GM18498 (cell line): ENCODE measurements at regions not wholly inside any gene's neighbourhood (a gene's known extent, or its start where the extent isn't known, plus 50 kb on each side); places are given as distances from the start of the nearest gene placed in this dataset.
"Not testable (repeated sequence)": the region's sequence is repeated elsewhere in the genome, so short reads cannot be mapped to it uniquely, and the experiment has no call there.

Experiments
- ATAC-seq: cut with Tn5 transposase; IDR thresholded peaks from one replicate; pipeline ENCODE4 v1.9.1; 2021; ENCODE audit warnings: mild to moderate bottlenecking, moderate library complexity; ENCODE audit not compliant: unreplicated experiment

GRCh38 chr2:16249246-16250055, 309.1 kb downstream of the MYCN start:
- ATAC-seq = no peak

DNA sequence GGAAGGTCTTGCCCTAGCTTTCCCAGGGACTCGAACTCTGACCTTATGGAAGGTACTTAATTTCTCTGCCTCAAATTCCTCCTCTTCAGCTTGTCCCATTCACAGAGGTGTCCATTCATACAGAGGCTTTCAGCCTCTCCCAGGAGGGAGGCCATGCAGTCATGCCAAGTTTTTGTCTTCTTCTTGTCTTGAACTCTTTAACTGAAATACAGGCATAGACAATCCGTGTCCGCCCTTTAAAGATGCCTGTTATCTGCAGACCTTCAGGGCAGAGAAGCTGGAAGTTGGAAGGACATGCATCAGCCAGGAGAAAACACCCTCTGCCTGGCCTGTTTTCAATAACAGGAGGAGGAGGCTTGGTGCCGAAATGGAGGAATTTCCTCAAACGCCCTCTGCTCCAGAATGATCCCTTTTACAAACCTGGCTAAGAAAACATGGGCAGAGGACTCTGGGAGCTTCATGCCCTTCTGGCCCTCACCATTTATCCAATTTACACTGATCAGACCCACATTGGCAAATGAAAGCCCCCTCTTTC, 308.3 kb downstream of the MYCN start:
- ATAC-seq = no peak

GRCh38 chr2:16247326-16248122, 307.2 kb downstream of the MYCN start:
- ATAC-seq = no peak

DNA sequence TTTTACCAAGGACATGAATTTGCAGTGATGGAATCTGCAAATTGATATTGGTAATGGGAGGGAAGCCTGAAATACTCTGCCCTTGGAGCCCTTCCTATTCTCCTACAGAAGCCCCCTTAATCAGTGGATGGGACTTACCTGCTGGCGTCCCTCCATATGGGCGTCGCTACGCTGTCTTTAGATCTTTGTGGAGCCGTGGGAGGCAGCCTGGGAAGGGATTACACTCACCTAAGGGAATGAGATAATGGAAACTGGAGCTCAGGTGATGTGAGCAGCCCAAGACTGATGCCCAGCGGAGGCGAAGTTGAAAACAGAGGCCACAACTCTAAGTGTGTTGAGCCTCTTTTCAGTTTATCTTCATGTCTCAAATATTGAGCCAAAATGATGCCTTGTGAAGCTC, 306.6 kb downstream of the MYCN start:
- ATAC-seq = no peak

DNA sequence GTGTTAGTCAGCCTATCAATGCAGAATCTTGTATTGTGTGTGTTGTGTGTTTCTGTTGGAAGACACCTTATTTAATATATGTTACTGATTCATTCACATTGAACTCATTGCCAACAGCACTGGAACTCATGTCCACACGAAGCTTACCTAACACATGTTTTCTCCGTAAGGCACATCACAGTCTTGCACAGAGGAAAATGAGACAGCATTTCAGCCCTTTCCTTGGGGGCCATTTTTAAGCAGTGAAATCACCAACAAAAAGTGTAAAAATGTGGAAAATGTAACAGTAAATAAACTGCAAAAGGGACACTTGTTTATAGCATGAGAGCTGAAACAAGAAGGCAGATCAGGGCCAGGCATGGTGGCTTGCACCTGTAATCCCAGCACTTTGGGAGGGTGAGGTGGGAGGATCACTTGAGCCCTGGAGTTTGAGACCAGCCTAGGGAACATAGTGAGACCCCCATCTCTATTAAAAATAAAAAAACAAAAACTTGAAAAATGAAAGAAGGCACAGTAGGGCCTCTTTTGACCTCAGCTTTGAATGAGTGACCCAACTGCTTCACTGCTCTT, 306.0 kb downstream of the MYCN start:
- no peak for ATAC-seq

GRCh38 chr2:16245481-16246054, 305.2 kb downstream of the MYCN start:
- ATAC-seq = no peak

GRCh38 chr2:16244966-16245320, 304.6 kb downstream of the MYCN start:
- ATAC-seq = no peak

GRCh38 chr2:16244153-16244965, 304.0 kb downstream of the MYCN start:
- ATAC-seq = no peak

DNA sequence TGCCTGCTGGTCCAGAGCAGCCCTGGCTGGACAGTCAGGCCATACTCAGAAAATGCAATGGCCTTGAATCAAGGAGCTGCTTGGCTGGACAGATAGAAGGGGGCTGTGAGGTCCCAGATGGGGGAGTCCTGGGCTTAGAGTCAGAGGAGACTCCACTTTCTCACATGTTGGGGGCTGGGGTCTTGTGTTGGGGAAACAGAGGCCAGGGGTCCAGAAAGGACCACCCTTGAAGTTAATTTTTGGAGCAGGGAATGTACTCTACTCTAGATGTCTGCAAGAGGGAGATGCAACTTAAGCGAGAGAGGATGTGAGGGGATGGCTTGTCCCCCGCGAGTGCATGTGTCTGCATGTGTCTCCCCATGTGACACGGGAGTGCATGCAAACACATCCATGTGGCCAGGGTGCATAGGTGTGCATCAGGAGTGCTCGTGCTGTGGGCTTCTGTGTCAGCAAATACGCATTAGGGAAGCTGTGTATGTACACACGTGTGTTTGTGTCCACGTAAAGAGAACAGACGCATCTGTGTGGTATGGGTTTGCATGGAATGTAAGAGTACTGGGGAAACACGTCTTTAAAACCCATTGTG, 303.2 kb downstream of the MYCN start:
- no peak for ATAC-seq

DNA sequence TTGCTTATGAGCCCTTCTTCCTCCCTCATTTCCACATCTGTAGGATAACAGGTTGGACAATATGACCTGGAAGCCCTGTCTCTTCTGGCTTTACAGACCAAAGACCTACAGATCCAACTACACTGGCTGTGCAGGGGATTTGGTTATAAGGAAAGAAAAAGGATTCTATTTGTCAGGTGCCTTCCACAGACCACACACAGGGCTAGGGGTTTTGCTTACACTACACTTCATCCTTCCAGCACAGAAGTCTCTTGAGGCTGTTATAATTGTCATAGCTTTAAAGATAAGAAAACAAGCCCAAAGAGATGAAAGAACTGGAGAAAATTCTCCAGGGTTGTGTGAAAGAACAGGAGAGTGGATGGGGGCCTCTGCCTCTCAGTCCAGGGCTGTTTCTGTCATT, 302.6 kb downstream of the MYCN start:
- ATAC-seq = no peak

- ATAC-seq = no peak
These were observed 301.1 kb downstream of the MYCN start for GRCh38 chr2:16241166-16242160.

DNA sequence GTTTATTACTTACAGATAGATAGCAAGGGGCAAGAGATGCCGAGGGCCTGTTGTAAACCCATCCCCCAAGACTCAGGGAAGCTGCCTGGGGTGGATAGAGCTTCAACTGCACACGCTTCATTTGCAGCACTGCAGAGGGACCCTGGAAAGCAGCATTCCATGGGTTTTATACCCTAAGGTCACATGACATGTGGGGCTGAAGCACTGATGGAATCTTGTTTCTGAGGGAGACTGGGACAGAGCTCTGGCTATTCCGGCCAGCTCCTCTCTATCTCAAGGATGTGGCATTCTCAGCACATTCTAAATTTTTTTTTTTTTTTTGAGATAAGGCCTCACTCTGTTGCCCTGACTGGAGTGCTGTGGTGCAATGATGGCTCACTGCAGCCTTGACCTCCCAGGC, 300.1 kb downstream of the MYCN start:
- ATAC-seq = no peak

DNA sequence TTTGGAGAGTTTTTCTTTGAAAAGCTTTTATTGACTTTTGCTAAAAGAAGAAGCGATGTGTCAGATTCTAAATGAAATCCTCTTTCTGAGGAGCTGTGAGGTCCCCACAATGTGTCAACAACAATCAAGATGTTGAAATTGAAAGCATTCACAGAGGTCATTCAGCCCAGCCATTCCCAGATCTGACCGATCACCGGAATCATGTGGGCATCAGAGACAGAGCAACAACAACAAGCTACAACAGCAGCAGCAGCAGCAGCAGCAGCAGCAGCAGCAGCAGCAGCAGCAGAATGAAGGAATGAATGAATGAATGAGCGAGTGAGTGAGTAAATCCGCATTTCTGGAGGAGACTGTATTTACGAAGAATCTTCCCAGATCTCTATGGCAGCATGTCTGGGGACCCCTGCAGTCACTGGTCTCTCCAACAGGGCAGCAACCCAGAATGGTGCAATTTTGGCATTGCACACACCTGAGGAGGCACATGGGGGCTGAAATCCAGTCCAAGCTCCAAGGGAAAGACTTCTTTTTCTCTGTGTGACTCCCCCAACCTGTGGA, 299.0 kb downstream of the MYCN start:
- no peak for ATAC-seq

DNA sequence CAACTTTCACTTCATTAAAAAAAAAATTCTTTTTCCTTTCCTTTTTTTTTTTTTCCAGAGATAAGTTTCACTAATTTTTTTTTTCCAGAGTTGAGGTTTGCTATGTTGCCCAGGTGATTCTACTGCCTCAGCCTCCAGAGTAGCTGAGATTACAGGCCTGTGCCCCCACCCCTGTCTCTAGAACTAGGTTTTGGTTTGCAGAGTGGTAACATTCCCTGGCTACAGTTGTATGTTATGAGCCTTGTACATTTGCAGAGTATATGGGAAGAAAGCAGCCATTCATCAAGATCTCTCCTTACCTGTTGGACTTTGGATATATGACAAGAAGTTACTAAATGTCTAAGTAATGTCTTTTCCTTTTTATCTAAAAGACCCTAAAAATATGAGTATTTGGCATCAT, 298.4 kb downstream of the MYCN start:
- no peak for ATAC-seq

DNA sequence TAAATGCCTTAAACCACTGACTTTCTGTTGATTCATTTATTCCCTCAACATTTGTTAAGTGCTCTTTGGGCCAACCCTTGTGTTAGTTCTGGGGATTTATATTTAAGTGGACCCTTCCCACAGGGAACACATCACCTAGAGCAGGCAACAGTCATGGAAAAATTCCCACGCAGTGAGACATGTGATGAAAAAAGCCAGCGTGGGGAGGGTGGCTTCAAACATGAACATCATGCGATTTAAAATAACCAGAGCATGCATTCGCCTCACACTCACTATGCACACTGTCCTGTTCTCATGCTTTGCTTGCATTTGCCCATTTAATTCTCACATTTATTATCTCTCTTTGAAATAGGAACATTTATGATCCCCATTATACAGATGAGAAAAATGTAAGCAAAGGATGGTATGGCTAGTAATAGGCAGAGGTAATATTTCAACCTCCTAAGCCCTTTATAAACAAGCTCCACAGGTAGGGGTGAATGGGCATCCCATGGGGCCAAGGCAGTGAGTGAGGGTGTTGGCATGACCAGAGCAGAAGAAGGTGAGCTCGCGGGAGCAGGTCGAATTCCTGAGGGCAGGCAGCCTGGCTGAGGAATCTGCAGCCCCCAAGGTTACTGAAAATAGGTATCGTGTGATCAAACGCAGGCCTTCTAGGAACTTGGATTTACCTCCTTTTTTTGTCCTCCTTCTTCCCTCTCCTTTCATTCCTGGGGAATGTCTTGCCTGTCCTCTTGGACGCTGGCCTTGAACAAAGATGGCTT, 297.8 kb downstream of the MYCN start:
- ATAC-seq = no peak

- ATAC-seq = no peak
These were observed 295.4 kb downstream of the MYCN start for GRCh38 chr2:16235747-16236146.

GRCh38 chr2:16235291-16235690, 294.9 kb downstream of the MYCN start:
- not testable (repeated sequence) for ATAC-seq

DNA sequence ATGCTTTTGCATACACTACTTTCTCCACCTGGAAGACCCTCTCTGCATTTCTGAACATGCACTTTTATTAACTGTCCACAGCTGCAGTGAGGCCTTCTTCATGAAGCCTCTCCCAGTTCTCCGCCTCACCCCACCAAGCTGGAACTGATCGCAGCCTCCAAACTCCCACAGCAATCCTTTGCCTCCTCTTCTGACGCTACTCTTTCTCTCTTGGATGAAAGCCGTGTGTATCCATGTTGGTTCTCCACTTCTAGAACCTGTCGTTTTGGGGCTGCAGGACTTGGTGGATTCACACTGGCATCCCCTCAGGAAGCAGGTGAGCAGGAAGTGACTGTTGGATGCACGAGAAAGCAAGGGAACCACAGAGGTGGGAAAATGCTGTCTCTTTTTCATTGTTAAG, 288.6 kb downstream of the MYCN start:
- ATAC-seq = no peak
